HEK293 (cell line): ENCODE measurements at regions not wholly inside any gene's neighbourhood (a gene's known extent, or its start where the extent isn't known, plus 50 kb on each side); places are given as distances from the start of the nearest gene placed in this dataset.

ENCODE experiments used
- CTCF ChIA-PET: fragments of 350-600 bp; formaldehyde crosslinking; extraction: SDS; loops from one replicate; lab custom pipeline; 2021; ENCODE audit warnings: antibody characterized with exemption; lab: Yijun Ruan, JAX
- POLR2A ChIA-PET: fragments of 300-600 bp; formaldehyde crosslinking; extraction: SDS; loops from one replicate; lab custom pipeline; 2020; ENCODE audit warnings: antibody characterized with exemption, inconsistent platforms; lab: Yijun Ruan, JAX
- H3K27ac ChIP-seq: fragments of 200-500 bp; sonication (Bioruptor generic); 2 replicates; pipeline ENCODE4 v1.5.1; 2014; ENCODE audit warnings: low read depth, low read length, control low read depth, inconsistent platforms; ENCODE audit errors: extremely low read depth
- H3K36me3 ChIP-seq, 2 experiments: fragments of 200-500 bp in 1 of 2; sonication (Bioruptor generic) in 1 of 2; 1 replicate in 1 of 2; 2 replicates in 1 of 2; pipeline ENCODE4 v1.5.1; 2014 to 2017; ENCODE audit warnings: inconsistent platforms in 2 of 2, low read length in 2 of 2; ENCODE audit not compliant: control insufficient read depth in 2 of 2, insufficient read depth in 1 of 2
- H3K4me1 ChIP-seq: fragments of 200-500 bp; sonication (Bioruptor generic); 2 replicates; pipeline ENCODE4 v1.5.1; 2014; ENCODE audit warnings: mild to moderate bottlenecking, low read length, inconsistent platforms; ENCODE audit not compliant: control insufficient read depth, insufficient read depth
- H3K4me3 ChIP-seq: 2 replicates; pipeline ENCODE4 v1.5.1; 2011; ENCODE audit warnings: low read depth, mild to moderate bottlenecking, control low read depth, low read length, moderate library complexity
- H3K9me3 ChIP-seq: fragments of 200-500 bp; sonication (Bioruptor generic); 2 replicates; pipeline ENCODE4 v1.5.1; 2014; ENCODE audit warnings: low read depth, low read length, inconsistent platforms; ENCODE audit not compliant: control insufficient read depth, insufficient read depth
- HIC1 ChIP-seq: fragments of 450-650 bp; formaldehyde crosslinking; IDR thresholded peaks from 2 replicates; pipeline ENCODE4 v1.5.1; 2016; ENCODE audit warnings: missing biosample characterization, missing genetic modification characterization
- OSR2 ChIP-seq: fragments of 450-650 bp; formaldehyde crosslinking; IDR thresholded peaks from 2 replicates; pipeline ENCODE4 v1.5.1; 2016; ENCODE audit warnings: missing biosample characterization, missing genetic modification characterization
- PATZ1 ChIP-seq: fragments of 450-650 bp; formaldehyde crosslinking; IDR thresholded peaks from 2 replicates; pipeline ENCODE4 v1.5.1; 2016; ENCODE audit warnings: missing biosample characterization, missing genetic modification characterization
- SETDB1 ChIP-seq: IDR thresholded peaks from one replicate; pipeline ENCODE4 v1.6.1; 2017; ENCODE audit warnings: mild to moderate bottlenecking, low read length, moderate library complexity, mixed read lengths; ENCODE audit not compliant: insufficient read length
- TCF7L2 ChIP-seq: IDR thresholded peaks from 2 replicates; pipeline ENCODE4 v1.6.1; 2011; ENCODE audit warnings: low read depth, mild to moderate bottlenecking, inconsistent platforms, low read length, moderate library complexity, borderline replicate concordance
- TRIM28 ChIP-seq: IDR thresholded peaks from 2 replicates; pipeline ENCODE4 v1.6.1; 2011; ENCODE audit warnings: low read length, control low read depth, borderline replicate concordance
- YY2 ChIP-seq: fragments of 450-650 bp; formaldehyde crosslinking; IDR thresholded peaks from 2 replicates; pipeline ENCODE4 v1.5.1; 2016; ENCODE audit warnings: missing biosample characterization, missing genetic modification characterization
- ZBTB10 ChIP-seq: fragments of 450-650 bp; formaldehyde crosslinking; IDR thresholded peaks from 2 replicates; pipeline ENCODE4 v1.5.1; 2016; ENCODE audit warnings: missing biosample characterization, missing genetic modification characterization
- ZBTB7A ChIP-seq: fragments of 450-650 bp; formaldehyde crosslinking; IDR thresholded peaks from 2 replicates; pipeline ENCODE4 v1.5.1; 2016; ENCODE audit warnings: low read depth, missing biosample characterization, missing genetic modification characterization
- ZFP41 ChIP-seq: fragments of 450-650 bp; formaldehyde crosslinking; IDR thresholded peaks from 2 replicates; pipeline ENCODE4 v1.5.1; 2016; ENCODE audit warnings: missing biosample characterization, missing genetic modification characterization, borderline replicate concordance
- ZNF214 ChIP-seq: fragments of 450-650 bp; formaldehyde crosslinking; IDR thresholded peaks from 2 replicates; pipeline ENCODE4 v1.5.1; 2017; ENCODE audit warnings: missing biosample characterization, mild to moderate bottlenecking, missing genetic modification characterization, borderline replicate concordance
- ZNF221 ChIP-seq: fragments of 450-650 bp; formaldehyde crosslinking; IDR thresholded peaks from 2 replicates; pipeline ENCODE4 v1.5.1; 2017; ENCODE audit warnings: missing biosample characterization, missing genetic modification characterization, borderline replicate concordance
- ZNF24 ChIP-seq: fragments of 450-650 bp; formaldehyde crosslinking; IDR thresholded peaks from 2 replicates; pipeline ENCODE4 v1.5.1; 2016; ENCODE audit warnings: missing biosample characterization, missing genetic modification characterization
- ZNF248 ChIP-seq: fragments of 450-650 bp; formaldehyde crosslinking; IDR thresholded peaks from 2 replicates; pipeline ENCODE4 v1.5.1; 2017; ENCODE audit warnings: missing biosample characterization, missing genetic modification characterization
- ZNF324 ChIP-seq: fragments of 450-650 bp; formaldehyde crosslinking; IDR thresholded peaks from 2 replicates; pipeline ENCODE4 v1.5.1; 2016; ENCODE audit warnings: missing biosample characterization, missing genetic modification characterization
- ZNF350 ChIP-seq: fragments of 450-650 bp; formaldehyde crosslinking; IDR thresholded peaks from 2 replicates; pipeline ENCODE4 v1.5.0; 2017; ENCODE audit warnings: missing biosample characterization, mild to moderate bottlenecking, missing genetic modification characterization
- ZNF37A ChIP-seq: fragments of 450-650 bp; IDR thresholded peaks from 2 replicates; pipeline ENCODE4 v1.5.1; 2018; ENCODE audit warnings: missing biosample characterization, missing genetic modification characterization
- ZNF629 ChIP-seq: fragments of 450-650 bp; formaldehyde crosslinking; IDR thresholded peaks from 2 replicates; pipeline ENCODE4 v1.5.1; 2017; ENCODE audit warnings: missing biosample characterization, missing genetic modification characterization
- ZNF664 ChIP-seq: fragments of 450-650 bp; formaldehyde crosslinking; IDR thresholded peaks from 2 replicates; pipeline ENCODE4 v1.5.1; 2016; ENCODE audit warnings: missing biosample characterization, missing genetic modification characterization
- ZNF791 ChIP-seq: fragments of 450-650 bp; formaldehyde crosslinking; IDR thresholded peaks from 2 replicates; pipeline ENCODE4 v1.5.1; 2016; ENCODE audit warnings: missing biosample characterization, missing genetic modification characterization
- ZSCAN16 ChIP-seq: fragments of 450-650 bp; formaldehyde crosslinking; IDR thresholded peaks from 2 replicates; pipeline ENCODE4 v1.5.1; 2016; ENCODE audit warnings: missing biosample characterization, missing genetic modification characterization

GRCh38 chr18:73987247-73987980, 160.2 kb downstream of the FBXO15 start:
- Histone ChIP-seq H3K4me1 (no peaks in the 10 kb centered on the region), H3K36me3 (no peaks in the 10 kb centered on the region), H3K27ac (no peak overlapping the region), H3K4me3 (no peak overlapping the region)
- CTCF ChIA-PET = no interaction called here
- TF ChIP-seq ZNF221 (tag by site-specific recombination) (no peak), ZSCAN16 (tag by site-specific recombination) (no peak)
- TF ChIP-seq, all 188 proteins: peak for 0
- H3K9me3 ChIP-seq = no peaks in the 10 kb centered on the region
- POLR2A ChIA-PET = no interaction called here

- Histone ChIP-seq H3K9me3 (no peaks in the 10 kb centered on the region), H3K36me3 (no peaks in the 10 kb centered on the region), H3K4me1 (no peaks in the 10 kb centered on the region), H3K4me3 (no peak overlapping the region), H3K27ac (no peak overlapping the region)
- TF ChIP-seq TCF7L2 (no peak), ZNF24 (tag by site-specific recombination) (no peak), ZNF37A (no peak), ZBTB7A (no peak), ZNF214 (no peak)
- ChIA-PET POLR2A (no interaction called here), CTCF (interaction anchor here (0.6 kb wide), 1 partner anchor 14 kb away, joined by 7 read pairs; no protein-coding TSS in a partner anchor)
Measured at GRCh38 chr18:73986711-73987110, 160.9 kb downstream of the FBXO15 start.

- H3K27ac ChIP-seq = no peak overlapping the region
- no peaks in the 10 kb centered on the region for H3K9me3 ChIP-seq
- no peak overlapping the region for H3K4me3 ChIP-seq
- ChIA-PET CTCF (interaction anchor here (0.6 kb wide), 1 partner anchor 14 kb away, joined by 7 read pairs; no protein-coding TSS in a partner anchor), POLR2A (no interaction called here)
- H3K4me1 ChIP-seq = no peaks in the 10 kb centered on the region
- no peak for TF ChIP-seq ZNF664 (tag by site-specific recombination)
- no peak for TF ChIP-seq ZNF791 (tag by site-specific recombination)
- TF ChIP-seq ZNF629 = no peak
- no peak for TF ChIP-seq TRIM28
- no peaks in the 10 kb centered on the region for H3K36me3 ChIP-seq
Measured at GRCh38 chr18:73985855-73986625, 161.6 kb downstream of the FBXO15 start.

- H3K27ac ChIP-seq = no peak overlapping the region
- H3K4me1 ChIP-seq = no peaks in the 10 kb centered on the region
- H3K9me3 ChIP-seq = no peaks in the 10 kb centered on the region
- POLR2A ChIA-PET = no interaction called here
- CTCF ChIA-PET = interaction anchor here (0.6 kb wide), 1 partner anchor 56 kb away, joined by 3 read pairs; no protein-coding TSS in a partner anchor
- H3K4me3 ChIP-seq = no peak overlapping the region
- no peaks in the 10 kb centered on the region for H3K36me3 ChIP-seq
- TF ChIP-seq ZNF350 (tag by site-specific recombination) (no peak), YY2 (no peak), ZBTB10 (tag by site-specific recombination) (no peak), ZNF248 (tag by site-specific recombination) (no peak), SETDB1 (no peak), ZFP41 (no peak), ZNF324 (tag by site-specific recombination) (no peak), OSR2 (tag by site-specific recombination) (no peak), PATZ1 (tag by site-specific recombination) (no peak), HIC1 (no peak)
Measured at GRCh38 chr18:73983970-73984369, 163.7 kb downstream of the FBXO15 start.
